Osteocyte (in vitro differentiated cells): ENCODE measurements at regions not wholly inside any gene's neighbourhood (a gene's known extent, or its start where the extent isn't known, plus 50 kb on each side); places are given as distances from the start of the nearest gene placed in this dataset.
A peak's percentile ranks its signal among the peaks of the same experiment; 100 is the strongest.

Experiments
- DNase-seq: peaks from one replicate; pipeline ENCODE4 v3.0.0; 2021; ENCODE audit warnings: mixed read lengths; ENCODE audit not compliant: unreplicated experiment; ENCODE audit errors: extremely low spot score
- H3K27ac Mint-ChIP-seq: one replicate; pipeline ENCODE4 v1.8.0; 2021; ENCODE audit warnings: mild to moderate bottlenecking, mixed read lengths; ENCODE audit not compliant: unreplicated experiment
- H3K27me3 Mint-ChIP-seq: one replicate; pipeline ENCODE4 v1.8.0; 2021; ENCODE audit warnings: mixed read lengths; ENCODE audit not compliant: unreplicated experiment
- H3K36me3 Mint-ChIP-seq: one replicate; pipeline ENCODE4 v1.8.0; 2021; ENCODE audit warnings: mixed read lengths; ENCODE audit not compliant: unreplicated experiment
- H3K4me1 Mint-ChIP-seq: one replicate; pipeline ENCODE4 v1.8.0; 2021; ENCODE audit warnings: mixed read lengths; ENCODE audit not compliant: unreplicated experiment
- H3K4me3 Mint-ChIP-seq: one replicate; pipeline ENCODE4 v1.8.0; 2021; ENCODE audit warnings: mild to moderate bottlenecking, moderate library complexity, mixed read lengths; ENCODE audit not compliant: unreplicated experiment
- H3K9me3 Mint-ChIP-seq: one replicate; pipeline ENCODE4 v1.8.0; 2021; ENCODE audit warnings: mixed read lengths; ENCODE audit not compliant: unreplicated experiment
- CTCF ChIP-seq: fragments of 200-600 bp; sonication (generic); IDR thresholded peaks from 2 replicates; pipeline ENCODE4 v1.5.0; 2021; ENCODE audit warnings: antibody characterized with exemption, mild to moderate bottlenecking, moderate library complexity

- H3K27ac Mint-ChIP-seq, result no peak overlapping the region
- no peak for DNase-seq
- no peak for TF ChIP-seq CTCF
- H3K9me3 Mint-ChIP-seq, result no peaks in the 10 kb centered on the region
- H3K4me1 Mint-ChIP-seq, result no peaks in the 10 kb centered on the region
- no peaks in the 10 kb centered on the region for H3K36me3 Mint-ChIP-seq
- H3K4me3 Mint-ChIP-seq, result no peak overlapping the region
- peaks cover 9% of the 10 kb centered on the region for H3K27me3 Mint-ChIP-seq
Observed at GRCh38 chr6:115551527-115551926, 509.2 kb downstream of the FRK start.

GRCh38 chr6:115545672-115545986, 515.1 kb downstream of the FRK start:
- Mint-ChIP-seq H3K9me3 (no peaks in the 10 kb centered on the region), H3K36me3 (no peaks in the 10 kb centered on the region), H3K27ac (no peak overlapping the region), H3K4me3 (no peak overlapping the region), H3K4me1 (no peaks in the 10 kb centered on the region), H3K27me3 (peaks cover 6% of the 10 kb centered on the region)
- no peak for TF ChIP-seq CTCF
- DNase-seq, result peak; percentile 80

- H3K4me1 Mint-ChIP-seq, result no peaks in the 10 kb centered on the region
- peak; percentile 18 for TF ChIP-seq CTCF
- H3K27me3 Mint-ChIP-seq, result peaks cover 5% of the 10 kb centered on the region
- H3K4me3 Mint-ChIP-seq, result no peak overlapping the region
- no peaks in the 10 kb centered on the region for H3K9me3 Mint-ChIP-seq
- H3K36me3 Mint-ChIP-seq, result no peaks in the 10 kb centered on the region
- no peak overlapping the region for H3K27ac Mint-ChIP-seq
- no peak for DNase-seq
Observed at GRCh38 chr6:115544765-115545671, 515.7 kb downstream of the FRK start.

GRCh38 chr6:115540077-115540869, 520.4 kb downstream of the FRK start:
- H3K4me1 Mint-ChIP-seq, result no peaks in the 10 kb centered on the region

More at GRCh38 chr6:115540077-115540869, 520.4 kb downstream of the FRK start:
- Mint-ChIP-seq H3K27ac (no peak overlapping the region), H3K4me3 (no peak overlapping the region), H3K36me3 (no peaks in the 10 kb centered on the region), H3K27me3 (peaks cover 6% of the 10 kb centered on the region), H3K9me3 (no peaks in the 10 kb centered on the region)
- DNase-seq, result no peak
- no peak for TF ChIP-seq CTCF
